ENCODE measurements at regions not wholly inside any gene's neighbourhood (a gene's known extent, or its start where the extent isn't known, plus 50 kb on each side); places are given as distances from the start of the nearest gene placed in this dataset.

DNA sequence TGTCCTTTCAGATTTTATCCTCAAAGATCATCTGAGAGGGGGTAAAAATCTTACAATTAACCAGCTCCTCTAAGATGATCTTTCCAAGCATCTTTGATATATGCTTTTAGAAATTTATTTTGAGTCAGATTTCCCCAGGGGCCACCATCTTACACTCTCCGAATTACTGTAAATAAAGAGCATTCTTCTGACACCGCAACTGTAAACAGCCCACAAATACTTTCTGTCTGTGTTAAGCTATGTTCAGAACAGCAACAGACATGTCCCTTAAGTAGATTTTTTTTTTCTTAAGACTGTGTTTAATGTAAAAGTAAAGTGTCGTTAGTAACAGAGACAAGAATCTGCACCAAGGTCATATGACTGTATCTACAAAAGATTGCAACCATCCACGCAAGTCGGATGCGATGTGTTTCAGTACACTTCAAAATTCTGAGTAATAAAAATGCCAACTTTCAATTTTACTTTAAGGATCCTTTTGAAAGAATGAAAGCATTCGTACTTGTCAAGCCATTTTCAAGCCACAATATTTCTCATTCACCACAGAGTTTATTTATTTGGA is 159.0 kb upstream of the KCNH8 start:
- H3K4me2 ChIP-seq (ENCODE audit: insufficient read depth in 1 of 2, low read depth in 2 of 2, low read length in 2 of 2), result no peak overlapping the region
- no peak overlapping the region for H2BK15ac ChIP-seq (ENCODE audit: low read length)
- POLR2A ChIA-PET (ENCODE audit: partially characterized antibody), result no interaction called here
- no peak overlapping the region for H2BK20ac ChIP-seq (ENCODE audit: low read length)
- no peaks in the 10 kb centered on the region for H3K27me3 ChIP-seq (replicated peaks in 1 of 4; ENCODE audit: control insufficient read depth in 3 of 4, extremely low read depth in 1 of 4, insufficient read depth in 3 of 4, low read length in 3 of 4)
- no peak overlapping the region for H2BK120ac ChIP-seq (replicated peaks; ENCODE audit: low read depth, low read length)
- no peak overlapping the region for H3K14ac ChIP-seq (ENCODE audit: insufficient read length)
- no peak overlapping the region for H4K91ac ChIP-seq (replicated peaks; ENCODE audit: insufficient read length, low read length)
- no peaks in the 10 kb centered on the region for H3K79me1 ChIP-seq (ENCODE audit: low read depth, low read length)
- H3K18ac ChIP-seq (ENCODE audit: extremely low read depth, low read length), result no peak overlapping the region
- no peaks in the 10 kb centered on the region for H3K79me2 ChIP-seq (ENCODE audit: control insufficient read depth in 1 of 2, insufficient read depth in 2 of 2, low read length in 2 of 2)
- no peak overlapping the region for H3K56ac ChIP-seq (replicated peaks; ENCODE audit: insufficient read length, low read depth, low read length)
- DNase-seq (ENCODE audit: low read depth in 1 of 2, low spot score in 2 of 2), result no peak
- no peak overlapping the region for H3K9ac ChIP-seq (replicated peaks in 1 of 4; ENCODE audit: extremely low read depth in 1 of 4, low read depth in 3 of 4, low read length in 3 of 4)
- no peak overlapping the region for H2BK5ac ChIP-seq (ENCODE audit: low read depth, low read length)
- WGBS, 2 experiments (ENCODE audit: extremely low coverage in 1 of 2, insufficient coverage in 1 of 2, insufficient read length in 1 of 2, insufficient replicate concordance in 2 of 2, low coverage in 1 of 2, low lambda C conversion rate in 2 of 2, missing lambda C conversion rate in 1 of 2), result 94% methylated on average over 7 of the region's 7 CpGs; no CpG with 5 or more reads in 1 of the 2 experiments
- H2BK12ac ChIP-seq (ENCODE audit: low read depth, low read length), result no peak overlapping the region
- H3K27ac ChIP-seq (ENCODE audit: low read depth, low read length), result no peak overlapping the region
- no peak overlapping the region for H3K4ac ChIP-seq (replicated peaks; ENCODE audit: insufficient read length, low read depth, low read length)
- H3K9me3 ChIP-seq (ENCODE audit: insufficient read depth in 2 of 2, low read depth in 1 of 2, low read length in 1 of 2), result no peaks in the 10 kb centered on the region; a peak in 1 of 4 replicates
- H3K23me2 ChIP-seq (ENCODE audit: low read depth, low read length), result no peaks in the 10 kb centered on the region
- no peak overlapping the region for H3K4me3 ChIP-seq (ENCODE audit: extremely low read depth in 1 of 4, insufficient read depth in 2 of 4, low read depth in 3 of 4, low read length in 4 of 4)
- no peak overlapping the region for H3K23ac ChIP-seq (ENCODE audit: insufficient read length)
- H2AFZ ChIP-seq (ENCODE audit: low read length), result no peak overlapping the region
- TF ChIP-seq POLR2A (IDR thresholded peaks at IDR 0.05; ENCODE audit: control extremely low read depth in 1 of 2, low read depth in 2 of 2, low read length in 2 of 2) (no peak), SAP30 (IDR thresholded peaks at IDR 0.05; ENCODE audit: insufficient read depth, insufficient replicate concordance, low read length) (no peak), NANOG (IDR thresholded peaks at IDR 0.05; ENCODE audit: insufficient read depth, low read depth, low read length, poor library complexity, severe bottlenecking) (no peak), POU5F1 (IDR thresholded peaks at IDR 0.05; ENCODE audit: low read depth, low read length) (no peak), PHF8 (conservative IDR thresholded peaks at IDR 0.05; ENCODE audit: low read depth, low read length) (no peak), RAD21 (IDR thresholded peaks at IDR 0.05 in 1 of 2, conservative IDR thresholded peaks at IDR 0.05 in 1 of 2; ENCODE audit: low read depth in 2 of 2, low read length in 2 of 2) (no peak), FOSL1 (IDR thresholded peaks at IDR 0.05; ENCODE audit: insufficient read depth, low read depth, low read length) (no peak), GABPA (IDR thresholded peaks at IDR 0.05; ENCODE audit: borderline replicate concordance, insufficient read depth, low read length) (no peak), SP1 (IDR thresholded peaks at IDR 0.05; ENCODE audit: low read depth, low read length) (no peak), ZNF274 (IDR thresholded peaks at IDR 0.05; ENCODE audit: borderline replicate concordance, extremely low read depth, low read length) (no peak)
- CTCF ChIA-PET (ENCODE audit: partially characterized antibody), result interaction anchor here (0.9 to 3.5 kb wide), 33 partner anchors 11 to 694 kb away, joined by 3 to 34 read pairs (median 4); no protein-coding TSS in a partner anchor
- no peak overlapping the region for H4K5ac ChIP-seq (ENCODE audit: insufficient read length, low read depth, low read length)
- peaks cover 0 to 11% (median 0%) of the 10 kb centered on the region in 4 experiments; a peak in 1 of 7 replicates for H3K4me1 ChIP-seq (replicated peaks in 1 of 4; ENCODE audit: control insufficient read depth in 3 of 4, insufficient read depth in 4 of 4, low read length in 3 of 4)
- no peak overlapping the region for H4K8ac ChIP-seq (ENCODE audit: extremely low read depth, insufficient read depth, low read length)
- no peak overlapping the region for H2AK5ac ChIP-seq (ENCODE audit: low read depth, low read length)
- no peak for FAIRE-seq
- H3K36me3 ChIP-seq (ENCODE audit: control insufficient read depth in 2 of 4, insufficient read depth in 4 of 4, low read length in 3 of 4), result no peaks in the 10 kb centered on the region; a peak in 1 of 8 replicates
- no peaks in the 10 kb centered on the region for H4K20me1 ChIP-seq (replicated peaks in 1 of 2; ENCODE audit: control insufficient read depth in 1 of 2, insufficient read depth in 2 of 2, low read length in 2 of 2)

Data from H1 (cell line).